WTC11 (cell line): ENCODE measurements at regions not wholly inside any gene's neighbourhood (a gene's known extent, or its start where the extent isn't known, plus 50 kb on each side); places are given as distances from the start of the nearest gene placed in this dataset.

ENCODE experiments used
- ATAC-seq: fragments of 200-7000 bp; cut with Tn5 transposase; 2 replicates; pipeline ENCODE4 v1.10.0; 2021; ENCODE audit warnings: mild to moderate bottlenecking, moderate library complexity
- CTCF ChIA-PET: fragments of 300-600 bp; sonication (Branson Sonifier 250); formaldehyde crosslinking; loops from one replicate; lab custom pipeline; 2021; ENCODE audit warnings: antibody characterized with exemption; lab: Charles Lee
- POLR2A ChIA-PET: fragments of 350-600 bp; sonication (Branson Sonifier 250); formaldehyde crosslinking; loops from one replicate; lab custom pipeline; 2021; ENCODE audit warnings: antibody characterized with exemption; lab: Charles Lee
- DNase-seq: peaks from one replicate; pipeline ENCODE4 v3.0.0; 2021; ENCODE audit warnings: low spot score
- H3K27ac Mint-ChIP-seq: 2 replicates; pipeline ENCODE4 v1.8.0; 2021; ENCODE audit warnings: mixed read lengths
- H3K27me3 Mint-ChIP-seq: 2 replicates; pipeline ENCODE4 v1.8.0; 2021; ENCODE audit warnings: low read depth, mild to moderate bottlenecking, moderate library complexity, mixed read lengths
- H3K36me3 Mint-ChIP-seq: 2 replicates; pipeline ENCODE4 v1.8.0; 2021; ENCODE audit warnings: mixed read lengths
- H3K4me1 Mint-ChIP-seq: 2 replicates; pipeline ENCODE4 v1.8.0; 2022; ENCODE audit warnings: mixed read lengths
- H3K4me3 Mint-ChIP-seq: 2 replicates; pipeline ENCODE4 v1.8.0; 2021; ENCODE audit warnings: mild to moderate bottlenecking, moderate library complexity, mixed read lengths
- H3K9me3 Mint-ChIP-seq: 2 replicates; pipeline ENCODE4 v1.8.0; 2021; ENCODE audit warnings: mixed read lengths
- ETV6 ChIP-seq: sonication (generic); formaldehyde crosslinking; IDR thresholded peaks from 2 replicates; pipeline ENCODE4 v1.8.1; 2022; ENCODE audit warnings: mild to moderate bottlenecking, missing genetic modification reagents
- JUN ChIP-seq: sonication (generic); formaldehyde crosslinking; IDR thresholded peaks from 2 replicates; pipeline ENCODE4 v1.8.0; 2023; ENCODE audit warnings: mild to moderate bottlenecking, missing genetic modification reagents
- RELA ChIP-seq: sonication (generic); formaldehyde crosslinking; IDR thresholded peaks from 2 replicates; pipeline ENCODE4 v1.8.1; 2022; ENCODE audit warnings: missing genetic modification reagents, mild to moderate bottlenecking, borderline replicate concordance
- TCF7 ChIP-seq: sonication (generic); formaldehyde crosslinking; IDR thresholded peaks from 2 replicates; pipeline ENCODE4 v1.8.0; 2022; ENCODE audit warnings: mild to moderate bottlenecking, low read depth, missing genetic modification reagents, moderate library complexity
- ZNF219 ChIP-seq: sonication (generic); formaldehyde crosslinking; IDR thresholded peaks from 2 replicates; pipeline ENCODE4 v1.8.0; 2023; ENCODE audit warnings: missing genetic modification reagents, mild to moderate bottlenecking, borderline replicate concordance
- ZNF263 ChIP-seq: sonication (generic); formaldehyde crosslinking; IDR thresholded peaks from 2 replicates; pipeline ENCODE4 v1.8.1; 2022; ENCODE audit warnings: low read depth, mild to moderate bottlenecking, moderate library complexity, missing genetic modification reagents
- ZNF671 ChIP-seq: fragments of 250-450 bp; sonication (Bioruptor Pico); IDR thresholded peaks from 2 replicates; pipeline ENCODE4 v1.8.0; 2021; ENCODE audit warnings: mild to moderate bottlenecking
- TF ChIP-seq, protein P1 (sequence below): fragments of 200-600 bp; IDR thresholded peaks from 2 replicates; pipeline ENCODE4 v1.8.0; 2022; ENCODE audit warnings: antibody characterized with exemption
- TF ChIP-seq, protein P2 (sequence below): sonication (generic); formaldehyde crosslinking; IDR thresholded peaks from 2 replicates; pipeline ENCODE4 v1.8.0; 2022; ENCODE audit warnings: missing genetic modification reagents
- TF ChIP-seq, protein P3 (sequence below): sonication (generic); formaldehyde crosslinking; IDR thresholded peaks from 2 replicates; pipeline ENCODE4 v1.8.0; 2022; ENCODE audit warnings: mild to moderate bottlenecking, missing genetic modification reagents
- TF ChIP-seq, protein P4 (sequence below): sonication (generic); formaldehyde crosslinking; IDR thresholded peaks from 2 replicates; pipeline ENCODE4 v1.8.1; 2023; ENCODE audit warnings: mild to moderate bottlenecking, missing genetic modification reagents, moderate library complexity
- TF ChIP-seq, protein P5 (sequence below): sonication (generic); formaldehyde crosslinking; IDR thresholded peaks from 2 replicates; pipeline ENCODE4 v1.8.0; 2022; ENCODE audit warnings: mild to moderate bottlenecking, missing genetic modification reagents

DNA sequence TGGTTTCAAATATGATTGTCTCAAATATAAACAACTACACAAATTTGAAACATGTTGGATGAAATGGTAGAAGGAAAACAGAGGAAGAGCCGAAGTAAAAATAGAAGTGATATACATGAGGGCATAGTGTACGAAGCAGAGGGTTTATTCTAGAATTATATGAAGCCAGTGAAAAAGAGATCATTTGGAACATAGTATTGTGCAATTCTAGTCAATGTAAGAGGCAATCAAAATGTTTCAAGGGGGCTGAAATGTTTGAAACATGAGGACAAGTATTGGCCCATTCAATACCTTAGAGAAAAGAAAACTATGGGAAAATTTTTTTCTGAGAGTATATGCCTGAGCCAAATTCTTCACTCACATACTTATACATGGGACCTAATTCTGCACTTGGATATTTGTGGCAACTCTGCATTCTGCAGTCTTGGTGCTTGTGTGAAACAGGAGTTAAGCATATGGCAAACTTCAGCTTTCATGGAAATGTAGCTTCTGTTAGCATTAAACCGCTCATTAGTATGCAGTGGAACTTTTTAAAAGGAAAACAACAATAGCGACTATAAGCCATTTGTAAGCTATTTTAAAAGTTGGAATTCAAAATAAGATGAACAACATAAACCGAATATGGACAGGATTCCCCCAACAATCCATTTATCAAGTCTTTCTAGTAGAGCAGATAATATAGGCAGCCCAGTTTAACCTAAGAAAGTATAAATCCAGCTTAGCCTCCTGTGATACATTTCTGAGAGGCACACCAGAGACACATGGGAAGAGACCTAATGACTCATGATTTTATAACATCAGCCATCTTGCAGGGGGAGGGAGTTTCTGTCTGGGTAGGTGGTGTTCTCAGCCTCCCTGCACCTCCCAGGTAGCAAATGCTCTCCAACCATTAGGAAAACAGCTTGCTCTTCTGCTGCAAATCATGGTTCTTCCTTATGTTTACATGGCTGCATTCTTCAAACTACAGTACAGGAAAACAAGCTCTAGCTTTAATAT lies 197.8 kb downstream of the PAX3 start:
- POLR2A ChIA-PET = no interaction called here
- H3K9me3 Mint-ChIP-seq = no peaks in the 10 kb centered on the region
- TF ChIP-seq, protein P1, sequence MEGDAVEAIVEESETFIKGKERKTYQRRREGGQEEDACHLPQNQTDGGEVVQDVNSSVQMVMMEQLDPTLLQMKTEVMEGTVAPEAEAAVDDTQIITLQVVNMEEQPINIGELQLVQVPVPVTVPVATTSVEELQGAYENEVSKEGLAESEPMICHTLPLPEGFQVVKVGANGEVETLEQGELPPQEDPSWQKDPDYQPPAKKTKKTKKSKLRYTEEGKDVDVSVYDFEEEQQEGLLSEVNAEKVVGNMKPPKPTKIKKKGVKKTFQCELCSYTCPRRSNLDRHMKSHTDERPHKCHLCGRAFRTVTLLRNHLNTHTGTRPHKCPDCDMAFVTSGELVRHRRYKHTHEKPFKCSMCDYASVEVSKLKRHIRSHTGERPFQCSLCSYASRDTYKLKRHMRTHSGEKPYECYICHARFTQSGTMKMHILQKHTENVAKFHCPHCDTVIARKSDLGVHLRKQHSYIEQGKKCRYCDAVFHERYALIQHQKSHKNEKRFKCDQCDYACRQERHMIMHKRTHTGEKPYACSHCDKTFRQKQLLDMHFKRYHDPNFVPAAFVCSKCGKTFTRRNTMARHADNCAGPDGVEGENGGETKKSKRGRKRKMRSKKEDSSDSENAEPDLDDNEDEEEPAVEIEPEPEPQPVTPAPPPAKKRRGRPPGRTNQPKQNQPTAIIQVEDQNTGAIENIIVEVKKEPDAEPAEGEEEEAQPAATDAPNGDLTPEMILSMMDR = no peak
- TF ChIP-seq, protein P2, sequence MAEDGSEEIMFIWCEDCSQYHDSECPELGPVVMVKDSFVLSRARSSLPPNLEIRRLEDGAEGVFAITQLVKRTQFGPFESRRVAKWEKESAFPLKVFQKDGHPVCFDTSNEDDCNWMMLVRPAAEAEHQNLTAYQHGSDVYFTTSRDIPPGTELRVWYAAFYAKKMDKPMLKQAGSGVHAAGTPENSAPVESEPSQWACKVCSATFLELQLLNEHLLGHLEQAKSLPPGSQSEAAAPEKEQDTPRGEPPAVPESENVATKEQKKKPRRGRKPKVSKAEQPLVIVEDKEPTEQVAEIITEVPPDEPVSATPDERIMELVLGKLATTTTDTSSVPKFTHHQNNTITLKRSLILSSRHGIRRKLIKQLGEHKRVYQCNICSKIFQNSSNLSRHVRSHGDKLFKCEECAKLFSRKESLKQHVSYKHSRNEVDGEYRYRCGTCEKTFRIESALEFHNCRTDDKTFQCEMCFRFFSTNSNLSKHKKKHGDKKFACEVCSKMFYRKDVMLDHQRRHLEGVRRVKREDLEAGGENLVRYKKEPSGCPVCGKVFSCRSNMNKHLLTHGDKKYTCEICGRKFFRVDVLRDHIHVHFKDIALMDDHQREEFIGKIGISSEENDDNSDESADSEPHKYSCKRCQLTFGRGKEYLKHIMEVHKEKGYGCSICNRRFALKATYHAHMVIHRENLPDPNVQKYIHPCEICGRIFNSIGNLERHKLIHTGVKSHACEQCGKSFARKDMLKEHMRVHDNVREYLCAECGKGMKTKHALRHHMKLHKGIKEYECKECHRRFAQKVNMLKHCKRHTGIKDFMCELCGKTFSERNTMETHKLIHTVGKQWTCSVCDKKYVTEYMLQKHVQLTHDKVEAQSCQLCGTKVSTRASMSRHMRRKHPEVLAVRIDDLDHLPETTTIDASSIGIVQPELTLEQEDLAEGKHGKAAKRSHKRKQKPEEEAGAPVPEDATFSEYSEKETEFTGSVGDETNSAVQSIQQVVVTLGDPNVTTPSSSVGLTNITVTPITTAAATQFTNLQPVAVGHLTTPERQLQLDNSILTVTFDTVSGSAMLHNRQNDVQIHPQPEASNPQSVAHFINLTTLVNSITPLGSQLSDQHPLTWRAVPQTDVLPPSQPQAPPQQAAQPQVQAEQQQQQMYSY (CRISPR knock-in tag) = no peak
- ATAC-seq (peak; percentile 63), DNase-seq (no peak)
- H3K27me3 Mint-ChIP-seq = no peaks in the 10 kb centered on the region; the same call in 1 of the 2 replicates
- no peak overlapping the region for H3K27ac Mint-ChIP-seq
- H3K4me1 Mint-ChIP-seq = peaks cover 34% of the 10 kb centered on the region
- no peak overlapping the region for H3K4me3 Mint-ChIP-seq
- no peaks in the 10 kb centered on the region for H3K36me3 Mint-ChIP-seq
- CTCF ChIA-PET = no interaction called here

DNA sequence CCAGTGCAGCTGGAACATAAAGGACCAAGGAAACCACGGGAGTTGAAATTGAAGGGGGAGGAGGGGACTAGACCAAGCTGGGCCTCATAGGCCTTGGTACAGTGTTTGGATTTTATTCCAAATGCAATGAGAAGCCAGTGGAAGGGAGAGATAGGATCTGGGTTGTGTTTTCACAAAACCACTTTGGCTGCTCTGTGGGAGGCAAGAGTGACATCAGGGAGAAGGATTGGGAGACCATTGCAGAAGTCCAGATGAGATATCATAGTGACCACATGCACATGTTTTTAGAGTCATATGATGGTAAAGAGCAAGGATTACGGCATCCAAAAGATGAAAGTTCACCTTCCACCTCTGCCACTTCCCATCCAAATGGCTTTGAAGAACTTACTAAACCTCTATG lies 210.2 kb downstream of the PAX3 start:
- no peak for DNase-seq
- no peak for ATAC-seq
- H3K36me3 Mint-ChIP-seq = no peaks in the 10 kb centered on the region
- peaks cover 2% of the 10 kb centered on the region; the same call in 1 of the 2 replicates for H3K27me3 Mint-ChIP-seq
- H3K4me1 Mint-ChIP-seq = no peaks in the 10 kb centered on the region; the same call in 1 of the 2 replicates
- ChIA-PET POLR2A (interaction anchor here (0.9 kb wide), 1 partner anchor 8 kb away, joined by 3 read pairs; no protein-coding TSS in a partner anchor), CTCF (no interaction called here)
- 0 out of 2 replicates have a peak, but pooled peaks cover 10% of the 10 kb centered on the region for H3K9me3 Mint-ChIP-seq
- no peak overlapping the region for H3K4me3 Mint-ChIP-seq
- no peak overlapping the region for H3K27ac Mint-ChIP-seq
- no peak for TF ChIP-seq JUN (CRISPR knock-in tag)
- TF ChIP-seq, protein P3, sequence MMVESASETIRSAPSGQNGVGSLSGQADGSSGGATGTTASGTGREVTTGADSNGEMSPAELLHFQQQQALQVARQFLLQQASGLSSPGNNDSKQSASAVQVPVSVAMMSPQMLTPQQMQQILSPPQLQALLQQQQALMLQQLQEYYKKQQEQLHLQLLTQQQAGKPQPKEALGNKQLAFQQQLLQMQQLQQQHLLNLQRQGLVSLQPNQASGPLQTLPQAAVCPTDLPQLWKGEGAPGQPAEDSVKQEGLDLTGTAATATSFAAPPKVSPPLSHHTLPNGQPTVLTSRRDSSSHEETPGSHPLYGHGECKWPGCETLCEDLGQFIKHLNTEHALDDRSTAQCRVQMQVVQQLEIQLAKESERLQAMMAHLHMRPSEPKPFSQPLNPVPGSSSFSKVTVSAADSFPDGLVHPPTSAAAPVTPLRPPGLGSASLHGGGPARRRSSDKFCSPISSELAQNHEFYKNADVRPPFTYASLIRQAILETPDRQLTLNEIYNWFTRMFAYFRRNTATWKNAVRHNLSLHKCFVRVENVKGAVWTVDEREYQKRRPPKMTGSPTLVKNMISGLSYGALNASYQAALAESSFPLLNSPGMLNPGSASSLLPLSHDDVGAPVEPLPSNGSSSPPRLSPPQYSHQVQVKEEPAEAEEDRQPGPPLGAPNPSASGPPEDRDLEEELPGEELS (CRISPR knock-in tag) = no peak
- no peak for TF ChIP-seq ZNF671
- TF ChIP-seq, protein P1 = no peak

DNA sequence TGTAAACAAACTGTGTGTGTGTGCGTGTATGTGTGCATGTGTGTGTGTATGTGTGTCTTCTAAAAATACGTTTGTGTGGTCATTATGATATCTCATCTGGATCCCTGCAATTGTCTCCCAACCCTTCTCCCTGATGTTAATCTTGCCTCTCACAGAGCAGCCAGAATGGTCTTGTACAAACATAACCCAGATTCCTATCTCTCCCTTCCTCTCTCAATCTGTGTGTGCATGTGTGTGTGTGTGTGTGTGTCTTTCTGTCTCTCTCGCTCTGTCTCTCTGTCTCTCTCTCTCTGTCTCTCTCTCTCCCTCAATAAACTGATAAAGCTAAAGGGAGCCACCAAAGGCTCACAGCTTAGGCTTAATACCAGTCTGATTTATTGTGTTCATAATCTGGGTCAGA lies 210.8 kb downstream of the PAX3 start:
- peaks cover 2% of the 10 kb centered on the region; the same call in 1 of the 2 replicates for H3K27me3 Mint-ChIP-seq
- ATAC-seq (no peak), DNase-seq (no peak)
- TF ChIP-seq RELA (no peak), ETV6 (CRISPR knock-in tag) (no peak), TCF7 (no peak), ZNF219 (CRISPR knock-in tag) (no peak), ZNF263 (CRISPR knock-in tag) (no peak)
- TF ChIP-seq, protein P4, sequence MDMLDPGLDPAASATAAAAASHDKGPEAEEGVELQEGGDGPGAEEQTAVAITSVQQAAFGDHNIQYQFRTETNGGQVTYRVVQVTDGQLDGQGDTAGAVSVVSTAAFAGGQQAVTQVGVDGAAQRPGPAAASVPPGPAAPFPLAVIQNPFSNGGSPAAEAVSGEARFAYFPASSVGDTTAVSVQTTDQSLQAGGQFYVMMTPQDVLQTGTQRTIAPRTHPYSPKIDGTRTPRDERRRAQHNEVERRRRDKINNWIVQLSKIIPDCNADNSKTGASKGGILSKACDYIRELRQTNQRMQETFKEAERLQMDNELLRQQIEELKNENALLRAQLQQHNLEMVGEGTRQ (CRISPR knock-in tag) = no peak
- TF ChIP-seq, protein P5, sequence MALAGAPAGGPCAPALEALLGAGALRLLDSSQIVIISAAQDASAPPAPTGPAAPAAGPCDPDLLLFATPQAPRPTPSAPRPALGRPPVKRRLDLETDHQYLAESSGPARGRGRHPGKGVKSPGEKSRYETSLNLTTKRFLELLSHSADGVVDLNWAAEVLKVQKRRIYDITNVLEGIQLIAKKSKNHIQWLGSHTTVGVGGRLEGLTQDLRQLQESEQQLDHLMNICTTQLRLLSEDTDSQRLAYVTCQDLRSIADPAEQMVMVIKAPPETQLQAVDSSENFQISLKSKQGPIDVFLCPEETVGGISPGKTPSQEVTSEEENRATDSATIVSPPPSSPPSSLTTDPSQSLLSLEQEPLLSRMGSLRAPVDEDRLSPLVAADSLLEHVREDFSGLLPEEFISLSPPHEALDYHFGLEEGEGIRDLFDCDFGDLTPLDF = no peak
- H3K36me3 Mint-ChIP-seq = no peaks in the 10 kb centered on the region
- no peaks in the 10 kb centered on the region; the same call in 1 of the 2 replicates for H3K4me1 Mint-ChIP-seq
- CTCF ChIA-PET = no interaction called here
- 0 out of 2 replicates have a peak, but pooled peaks cover 10% of the 10 kb centered on the region for H3K9me3 Mint-ChIP-seq
- H3K27ac Mint-ChIP-seq = no peak overlapping the region
- POLR2A ChIA-PET = interaction anchor here (0.9 kb wide), 1 partner anchor 8 kb away, joined by 3 read pairs; no protein-coding TSS in a partner anchor
- no peak overlapping the region for H3K4me3 Mint-ChIP-seq
